Endothelial cell of umbilical vein (primary cell): ENCODE measurements at regions not wholly inside any gene's neighbourhood (a gene's known extent, or its start where the extent isn't known, plus 50 kb on each side); places are given as distances from the start of the nearest gene placed in this dataset.

Experiments
- BruUV-seq: library from RNA; stranded (reverse); fragments of 400-500 nt; replicated peaks from 2 replicates; lab custom pipeline; 2021; lab: Mats Ljungman, UMichigan
- CTCF ChIA-PET: fragments of 300-600, 350-600 bp; sonication (Branson Sonifier 250); formaldehyde crosslinking; loops from one replicate; lab custom pipeline; 2021; ENCODE audit warnings: antibody characterized with exemption, inconsistent platforms; lab: Charles Lee
- POLR2A ChIA-PET: fragments of 300-600, 350-600 bp; sonication (Branson Sonifier 250); formaldehyde crosslinking; loops from one replicate; lab custom pipeline; 2021; ENCODE audit warnings: antibody characterized with exemption, inconsistent platforms; lab: Charles Lee
- DNase-seq: peaks from one replicate; pipeline ENCODE4 v3.0.0-alpha.2; 2011; ENCODE audit warnings: low read depth, low spot score
- FAIRE-seq: peaks from 2 replicates; lab custom pipeline; 2011; peaks lifted over from hg19 to GRCh38; lab: Jason Lieb, UNC
- H2AFZ ChIP-seq: 2 replicates; pipeline ENCODE4 v1.6.0; 2012; ENCODE audit warnings: low read depth, low read length, control low read depth, inconsistent platforms
- H3K27ac ChIP-seq: 2 replicates; pipeline ENCODE4 v1.5.1; 2011; ENCODE audit warnings: low read depth, mild to moderate bottlenecking, control low read depth, low read length, moderate library complexity; ENCODE audit not compliant: insufficient read depth
- H3K27me3 ChIP-seq, 2 experiments: 2 replicates each; pipeline versions ENCODE4 v1.6.0 to v1.6.1; 2011; ENCODE audit warnings: low read length in 2 of 2, mixed read lengths in 1 of 2; ENCODE audit not compliant: control insufficient read depth in 2 of 2, insufficient read depth in 2 of 2
- H3K36me3 ChIP-seq, 2 experiments: 2 replicates in 1 of 2; 3 replicates in 1 of 2; pipeline ENCODE4 v1.5.1; 2011; ENCODE audit warnings: low read length in 2 of 2, mild to moderate bottlenecking in 1 of 2, moderate library complexity in 1 of 2; ENCODE audit not compliant: control insufficient read depth in 2 of 2, insufficient read depth in 2 of 2; ENCODE audit errors: extremely low read depth in 1 of 2
- H3K4me1 ChIP-seq: 3 replicates; pipeline ENCODE4 v1.5.1; 2011; ENCODE audit warnings: mild to moderate bottlenecking, low read length; ENCODE audit not compliant: control insufficient read depth, insufficient read depth; ENCODE audit errors: extremely low read depth
- H3K4me2 ChIP-seq: 2 replicates; pipeline ENCODE4 v1.6.1; 2011; ENCODE audit warnings: low read length, control low read depth, mixed read lengths; ENCODE audit not compliant: insufficient read depth
- H3K4me3 ChIP-seq, 3 experiments: fragments of 200-600 bp in 1 of 3; sonication (generic), shearing (Covaris generic) in 1 of 3; replicated peaks in 1 of 3; 2 replicates each; pipeline ENCODE4 v1.5.1; 2011 to 2016; ENCODE audit warnings: control low read depth in 3 of 3, low read length in 3 of 3, mild to moderate bottlenecking in 2 of 3, inconsistent platforms in 1 of 3, low read depth in 1 of 3, moderate library complexity in 1 of 3; ENCODE audit not compliant: insufficient read depth in 1 of 3
- H3K79me2 ChIP-seq: 2 replicates; pipeline ENCODE4 v1.6.0; 2012; ENCODE audit warnings: low read length, inconsistent platforms; ENCODE audit not compliant: control insufficient read depth, insufficient read depth
- H3K9ac ChIP-seq: replicated peaks from 2 replicates; pipeline ENCODE3; 2011; ENCODE audit warnings: low read length, control low read depth; ENCODE audit not compliant: insufficient read depth; ENCODE audit errors: extremely low read depth
- H3K9me1 ChIP-seq: replicated peaks from 3 replicates; pipeline ENCODE4 v1.6.0; 2011; ENCODE audit warnings: mild to moderate bottlenecking, low read length; ENCODE audit not compliant: control insufficient read depth, insufficient read depth; ENCODE audit errors: extremely low read depth
- H3K9me3 ChIP-seq: replicated peaks from 2 replicates; pipeline ENCODE4 v1.5.1; 2012; ENCODE audit warnings: low read length, inconsistent platforms; ENCODE audit not compliant: control insufficient read depth, insufficient read depth
- H4K20me1 ChIP-seq: replicated peaks from 2 replicates; pipeline ENCODE3; 2011; ENCODE audit warnings: mild to moderate bottlenecking, low read length; ENCODE audit not compliant: control insufficient read depth, insufficient read depth; ENCODE audit errors: extremely low read depth
- EZH2 ChIP-seq: IDR thresholded peaks from 2 replicates; pipeline ENCODE4 v1.6.1; 2012; ENCODE audit warnings: borderline replicate concordance, low read depth, mild to moderate bottlenecking, moderate library complexity, low read length, inconsistent platforms; ENCODE audit not compliant: severe bottlenecking
- FOS ChIP-seq: IDR thresholded peaks from 2 replicates; pipeline ENCODE4 v1.6.1; 2011; ENCODE audit warnings: mild to moderate bottlenecking, low read length, moderate library complexity, borderline replicate concordance; ENCODE audit not compliant: insufficient read depth
- GATA2 ChIP-seq: IDR thresholded peaks from 2 replicates; pipeline ENCODE4 v1.7.0; 2011; ENCODE audit warnings: low read depth, mild to moderate bottlenecking, moderate library complexity, mixed read lengths, low read length; ENCODE audit not compliant: insufficient read length, insufficient read depth
- JUN ChIP-seq: IDR thresholded peaks from 2 replicates; pipeline ENCODE4 v1.6.1; 2011; ENCODE audit warnings: borderline replicate concordance, low read depth; ENCODE audit not compliant: insufficient read length, insufficient read depth
- MYC ChIP-seq: IDR thresholded peaks from one replicate; pipeline ENCODE4 v1.6.1; 2011; ENCODE audit warnings: mild to moderate bottlenecking, low read depth, low read length
- POLR2A ChIP-seq: IDR thresholded peaks from 2 replicates; pipeline ENCODE4 v1.6.1; 2012; ENCODE audit warnings: low read depth, mild to moderate bottlenecking, control low read depth, low read length
- POLR2AphosphoS5 ChIP-seq: IDR thresholded peaks from 2 replicates; pipeline ENCODE4 v1.6.1; 2012; ENCODE audit warnings: low read depth, mild to moderate bottlenecking, control low read depth, low read length, moderate library complexity; ENCODE audit not compliant: insufficient read depth
- dilution Hi-C: fragments of 300-500 bp; cut with MboI; formaldehyde crosslinking; loops from one replicate; pipeline ENCODE4 v1.15.0; 2019; ENCODE audit warnings: low sequenced_read_pairs; ENCODE audit not compliant: extremely low pct_ligation_motif_present
- intact Hi-C: fragments of 100-400 bp; cut with micrococcal nuclease; formaldehyde crosslinking; loops from one replicate; pipeline ENCODE4 v1.10.0; 2022
- TF ChIP-seq, protein P1 (sequence below), 2 donors: IDR thresholded peaks; 1 replicate in 1 of 2; 2 replicates in 1 of 2; pipeline ENCODE4 v1.5.1; 2011; ENCODE audit warnings: low read length in 2 of 2, mild to moderate bottlenecking in 2 of 2, moderate library complexity in 2 of 2, control low read depth in 1 of 2, inconsistent platforms in 1 of 2, low read depth in 1 of 2; ENCODE audit not compliant: insufficient read depth in 1 of 2; ENCODE audit errors: extremely low read depth in 1 of 2
- TF ChIP-seq, protein P2 (sequence below): IDR thresholded peaks from 2 replicates; pipeline ENCODE4 v1.6.1; 2011; ENCODE audit not compliant: insufficient read depth, insufficient read length

DNA sequence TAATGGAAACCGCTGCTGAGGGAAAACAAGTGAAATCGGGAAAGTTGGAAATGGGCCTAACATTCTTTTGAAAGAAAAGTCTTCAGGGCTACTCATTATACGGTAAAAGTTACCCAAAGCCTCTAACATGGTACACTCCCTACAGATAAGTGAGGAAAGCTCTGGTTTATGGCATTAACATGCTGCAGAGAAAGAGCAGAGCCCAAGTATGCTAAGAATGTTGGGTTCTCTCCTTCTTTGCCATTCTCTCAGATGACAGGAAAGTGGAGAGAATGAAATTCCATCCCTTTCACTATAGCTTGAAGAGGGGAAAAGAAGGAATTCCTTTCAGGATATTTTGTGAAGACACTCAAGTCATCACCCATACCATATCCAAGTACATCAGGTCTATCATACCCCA, 348.0 kb downstream of the SEC23A start:
- no peak overlapping the region for H3K4me3 ChIP-seq
- H3K4me2 ChIP-seq: no peak overlapping the region
- CTCF ChIA-PET: interaction anchor here (2.2 kb wide), 1 partner anchor 33 kb away, joined by 4 read pairs; no protein-coding TSS in a partner anchor
- H3K36me3 ChIP-seq: no peaks in the 10 kb centered on the region
- H3K9ac ChIP-seq: no peak overlapping the region
- intact Hi-C loops: no loop called here
- no peaks in the 10 kb centered on the region for H3K4me1 ChIP-seq
- no peaks in the 10 kb centered on the region for H4K20me1 ChIP-seq
- TF ChIP-seq POLR2AphosphoS5: no peak
- TF ChIP-seq, protein P1, sequence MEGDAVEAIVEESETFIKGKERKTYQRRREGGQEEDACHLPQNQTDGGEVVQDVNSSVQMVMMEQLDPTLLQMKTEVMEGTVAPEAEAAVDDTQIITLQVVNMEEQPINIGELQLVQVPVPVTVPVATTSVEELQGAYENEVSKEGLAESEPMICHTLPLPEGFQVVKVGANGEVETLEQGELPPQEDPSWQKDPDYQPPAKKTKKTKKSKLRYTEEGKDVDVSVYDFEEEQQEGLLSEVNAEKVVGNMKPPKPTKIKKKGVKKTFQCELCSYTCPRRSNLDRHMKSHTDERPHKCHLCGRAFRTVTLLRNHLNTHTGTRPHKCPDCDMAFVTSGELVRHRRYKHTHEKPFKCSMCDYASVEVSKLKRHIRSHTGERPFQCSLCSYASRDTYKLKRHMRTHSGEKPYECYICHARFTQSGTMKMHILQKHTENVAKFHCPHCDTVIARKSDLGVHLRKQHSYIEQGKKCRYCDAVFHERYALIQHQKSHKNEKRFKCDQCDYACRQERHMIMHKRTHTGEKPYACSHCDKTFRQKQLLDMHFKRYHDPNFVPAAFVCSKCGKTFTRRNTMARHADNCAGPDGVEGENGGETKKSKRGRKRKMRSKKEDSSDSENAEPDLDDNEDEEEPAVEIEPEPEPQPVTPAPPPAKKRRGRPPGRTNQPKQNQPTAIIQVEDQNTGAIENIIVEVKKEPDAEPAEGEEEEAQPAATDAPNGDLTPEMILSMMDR (IDR thresholded peaks at IDR 0.05; ENCODE audit: extremely low read depth in 1 of 2, insufficient read depth in 1 of 2, low read depth in 1 of 2, low read length in 2 of 2): no peak
- no peak for TF ChIP-seq GATA2
- TF ChIP-seq JUN: no peak
- no peak for TF ChIP-seq EZH2
- TF ChIP-seq MYC: no peak
- no peak for TF ChIP-seq POLR2A
- no peak for TF ChIP-seq FOS
- TF ChIP-seq, protein P2, sequence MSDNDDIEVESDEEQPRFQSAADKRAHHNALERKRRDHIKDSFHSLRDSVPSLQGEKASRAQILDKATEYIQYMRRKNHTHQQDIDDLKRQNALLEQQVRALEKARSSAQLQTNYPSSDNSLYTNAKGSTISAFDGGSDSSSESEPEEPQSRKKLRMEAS: no peak
- BruUV-seq: no TSS peak
- POLR2A ChIA-PET: no interaction called here
- no peaks in the 10 kb centered on the region for H3K9me1 ChIP-seq
- dilution Hi-C loops: no loop called here
- no peaks in the 10 kb centered on the region for H3K27me3 ChIP-seq
- DNase-seq (no peak), FAIRE-seq (no peak)
- peak overlapping the region; percentile 80 for H2AFZ ChIP-seq
- no peak overlapping the region for H3K27ac ChIP-seq
- no peaks in the 10 kb centered on the region for H3K79me2 ChIP-seq
- H3K9me3 ChIP-seq: no peaks in the 10 kb centered on the region
